ENCODE measurements at regions not wholly inside any gene's neighbourhood (a gene's known extent, or its start where the extent isn't known, plus 50 kb on each side); places are given as distances from the start of the nearest gene placed in this dataset.

- H3K36me3 ChIP-seq (ENCODE audit: insufficient read depth, low read length, poor library complexity, severe bottlenecking): no peaks in the 10 kb centered on the region
- intact Hi-C loops (cut with micrococcal nuclease; ENCODE audit: unreplicated experiment): no loop called here
- no peak for DNase-seq (ENCODE audit: low spot score)
These were observed 90.9 kb upstream of the OLIG2 start for GRCh38 chr21:32934829-32935228.

GRCh38 chr21:32940079-32941014, 85.4 kb upstream of the OLIG2 start:
- Histone ChIP-seq H3K4me1 (ENCODE audit: insufficient read depth, low read length, poor library complexity, severe bottlenecking) (no peaks in the 10 kb centered on the region), H3K4me3 (ENCODE audit: low read depth, low read length, poor library complexity, severe bottlenecking) (no peak overlapping the region), H3K27me3 (replicated peaks; ENCODE audit: insufficient read depth, low read depth, low read length, poor library complexity) (peaks cover 23% of the 10 kb centered on the region), H3K36me3 (ENCODE audit: insufficient read depth, low read length, poor library complexity, severe bottlenecking) (no peaks in the 10 kb centered on the region), H3K27ac (ENCODE audit: low read depth, low read length, poor library complexity, severe bottlenecking) (no peak overlapping the region), H3K9me3 (ENCODE audit: low read depth, low read length, poor library complexity, severe bottlenecking) (no peaks in the 10 kb centered on the region)
- intact Hi-C loops (cut with micrococcal nuclease; ENCODE audit: unreplicated experiment): loop anchor here (2.0 to 5.0 kb wide), 3 partner anchors 187 to 507 kb away; no protein-coding TSS in a partner anchor
- CTCF ChIA-PET: interaction anchor here (0.5 to 1.6 kb wide), 9 partner anchors 17 to 505 kb away, joined by 3 to 12 read pairs (median 4); partner anchors contain the start of gene PAXBP1
- POLR2A ChIA-PET (ENCODE audit: low non-redundant PET): no interaction called here
- TF ChIP-seq EZH2 (IDR thresholded peaks at IDR 0.05; ENCODE audit: borderline replicate concordance, low read depth, low read length, poor library complexity, severe bottlenecking): no peak
- TF ChIP-seq CTCF (conservative IDR thresholded peaks at IDR 0.05; ENCODE audit: low read depth, low read length): peak; percentile 88
- no TSS peak for BruUV-seq (replicated peaks)
- DNase-seq (ENCODE audit: low spot score): peak; percentile 68

More at GRCh38 chr21:32934829-32935228, 90.9 kb upstream of the OLIG2 start:
- POLR2A ChIA-PET (ENCODE audit: low non-redundant PET): no interaction called here
- CTCF ChIA-PET: no interaction called here
- Histone ChIP-seq H3K9me3 (ENCODE audit: low read depth, low read length, poor library complexity, severe bottlenecking) (no peaks in the 10 kb centered on the region), H3K4me1 (ENCODE audit: insufficient read depth, low read length, poor library complexity, severe bottlenecking) (no peaks in the 10 kb centered on the region), H3K27ac (ENCODE audit: low read depth, low read length, poor library complexity, severe bottlenecking) (no peak overlapping the region), H3K27me3 (replicated peaks; ENCODE audit: insufficient read depth, low read depth, low read length, poor library complexity) (no peaks in the 10 kb centered on the region), H3K4me3 (ENCODE audit: low read depth, low read length, poor library complexity, severe bottlenecking) (no peak overlapping the region)
- no peak for TF ChIP-seq EZH2 (IDR thresholded peaks at IDR 0.05; ENCODE audit: borderline replicate concordance, low read depth, low read length, poor library complexity, severe bottlenecking)
- no peak for TF ChIP-seq CTCF (conservative IDR thresholded peaks at IDR 0.05; ENCODE audit: low read depth, low read length)
- no TSS peak for BruUV-seq (replicated peaks)

- no TSS peak for BruUV-seq (replicated peaks)
These were observed 84.5 kb upstream of the OLIG2 start for GRCh38 chr21:32941263-32941662.

More at GRCh38 chr21:32941263-32941662, 84.5 kb upstream of the OLIG2 start:
- no peak overlapping the region for H3K4me3 ChIP-seq (ENCODE audit: low read depth, low read length, poor library complexity, severe bottlenecking)
- peaks cover 23% of the 10 kb centered on the region for H3K27me3 ChIP-seq (replicated peaks; ENCODE audit: insufficient read depth, low read depth, low read length, poor library complexity)
- no peaks in the 10 kb centered on the region for H3K36me3 ChIP-seq (ENCODE audit: insufficient read depth, low read length, poor library complexity, severe bottlenecking)
- DNase-seq (ENCODE audit: low spot score): no peak
- CTCF ChIA-PET: interaction anchor here (0.6 to 1.3 kb wide), 3 partner anchors 109 to 186 kb away, joined by 4 to 7 read pairs (median 4); no protein-coding TSS in a partner anchor
- no peak overlapping the region for H3K27ac ChIP-seq (ENCODE audit: low read depth, low read length, poor library complexity, severe bottlenecking)
- POLR2A ChIA-PET (ENCODE audit: low non-redundant PET): no interaction called here
- no peaks in the 10 kb centered on the region for H3K9me3 ChIP-seq (ENCODE audit: low read depth, low read length, poor library complexity, severe bottlenecking)
- TF ChIP-seq CTCF (conservative IDR thresholded peaks at IDR 0.05; ENCODE audit: low read depth, low read length) (no peak), EZH2 (IDR thresholded peaks at IDR 0.05; ENCODE audit: borderline replicate concordance, low read depth, low read length, poor library complexity, severe bottlenecking) (no peak)
- H3K4me1 ChIP-seq (ENCODE audit: insufficient read depth, low read length, poor library complexity, severe bottlenecking): no peaks in the 10 kb centered on the region
- intact Hi-C loops (cut with micrococcal nuclease; ENCODE audit: unreplicated experiment): loop anchor here (2.0 to 5.0 kb wide), 3 partner anchors 186 to 506 kb away; no protein-coding TSS in a partner anchor

Measured in A673 (cell line).